HG03025 (cell line): ENCODE measurements at regions not wholly inside any gene's neighbourhood (a gene's known extent, or its start where the extent isn't known, plus 50 kb on each side); places are given as distances from the start of the nearest gene placed in this dataset.

Experiments
- ATAC-seq: cut with Tn5 transposase; IDR thresholded peaks from one replicate; pipeline ENCODE4 v1.9.1; 2021; ENCODE audit warnings: mild to moderate bottlenecking, moderate library complexity; ENCODE audit not compliant: unreplicated experiment, low FRiP score

GRCh38 chr18:70499218-70499691 is 210.4 kb downstream of the SOCS6 start:
- ATAC-seq = no peak

DNA sequence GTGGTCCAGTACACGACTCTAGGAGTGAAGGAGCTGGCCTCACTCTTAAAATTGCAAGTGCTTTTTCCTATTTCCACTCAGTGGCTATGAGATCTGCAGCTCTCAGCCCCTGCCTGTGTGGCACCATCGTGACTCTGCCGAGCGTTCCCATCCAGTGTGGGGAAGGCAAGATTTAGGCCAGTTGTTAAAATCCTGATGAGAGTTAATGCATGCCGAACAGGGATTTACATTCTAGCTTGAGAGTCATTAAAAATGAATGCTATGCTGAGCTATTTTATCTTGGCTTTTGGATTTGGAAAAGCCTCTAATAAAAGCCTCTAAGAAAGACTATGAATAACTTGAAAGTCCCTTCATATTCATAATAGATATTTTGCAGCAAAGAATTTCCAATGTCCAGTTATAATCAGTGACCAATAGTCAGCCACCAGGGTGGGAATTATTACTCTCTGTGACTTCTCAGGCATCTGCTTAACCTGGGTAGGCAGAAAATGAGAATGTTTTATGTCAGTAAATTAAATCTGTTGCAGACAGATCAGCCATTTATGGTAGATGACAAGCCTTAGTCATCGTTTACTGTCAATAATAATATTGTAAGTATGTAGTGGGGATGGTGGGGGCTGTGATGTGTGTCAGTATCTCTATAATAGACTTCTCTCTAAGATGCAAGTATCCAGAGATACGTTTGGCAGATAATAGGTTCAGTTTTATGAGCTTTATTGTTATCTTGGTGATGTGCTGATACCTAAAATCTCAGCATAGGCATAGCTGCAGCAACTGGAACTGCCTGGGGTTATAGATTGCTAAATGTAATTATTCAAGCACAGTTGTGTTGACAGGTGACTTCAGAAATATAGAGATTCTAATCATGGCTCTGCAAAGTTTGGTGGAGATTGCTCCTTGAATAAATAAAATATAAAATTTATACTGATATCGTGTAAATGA is 207.8 kb downstream of the SOCS6 start:
- no peak for ATAC-seq

DNA sequence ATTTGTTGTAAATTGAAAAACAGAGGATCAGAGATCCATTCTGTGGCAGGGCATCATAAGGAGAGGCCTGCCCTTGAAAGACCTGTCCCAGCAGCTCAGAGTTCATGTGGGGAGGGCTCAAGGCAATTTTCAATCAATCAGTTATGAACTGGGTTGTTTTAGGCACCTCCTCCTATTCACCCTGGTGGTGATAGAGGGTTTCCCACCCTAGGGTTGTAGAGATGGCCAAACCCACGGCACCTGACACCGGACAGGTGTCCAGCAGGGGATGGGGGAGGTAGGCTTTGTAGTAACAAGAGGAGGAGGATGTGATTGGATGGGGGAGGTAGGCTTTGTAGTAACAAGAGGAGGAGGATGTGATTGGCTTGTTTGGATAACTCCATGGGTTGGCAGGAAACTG is 205.7 kb downstream of the SOCS6 start:
- ATAC-seq = no peak

DNA sequence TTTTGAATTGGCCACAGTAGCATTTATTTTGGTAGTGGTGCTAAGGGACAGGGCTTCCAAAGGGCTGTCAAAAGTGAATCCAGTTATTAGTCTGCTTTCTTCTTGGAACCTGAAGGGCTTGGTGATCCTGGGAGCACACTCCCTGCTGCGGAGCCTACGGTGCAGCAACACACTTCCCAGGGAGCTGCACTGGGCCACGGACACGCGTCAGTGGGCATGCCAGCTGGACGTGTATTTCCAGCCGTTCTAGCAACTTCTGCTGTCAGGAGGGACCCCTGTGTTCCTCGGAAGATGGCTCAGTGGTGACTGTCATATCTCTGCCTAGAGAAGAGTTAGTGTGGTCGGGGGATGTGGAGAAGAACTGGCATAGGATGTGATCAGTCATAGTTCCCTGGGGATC is 204.6 kb downstream of the SOCS6 start:
- no peak for ATAC-seq

DNA sequence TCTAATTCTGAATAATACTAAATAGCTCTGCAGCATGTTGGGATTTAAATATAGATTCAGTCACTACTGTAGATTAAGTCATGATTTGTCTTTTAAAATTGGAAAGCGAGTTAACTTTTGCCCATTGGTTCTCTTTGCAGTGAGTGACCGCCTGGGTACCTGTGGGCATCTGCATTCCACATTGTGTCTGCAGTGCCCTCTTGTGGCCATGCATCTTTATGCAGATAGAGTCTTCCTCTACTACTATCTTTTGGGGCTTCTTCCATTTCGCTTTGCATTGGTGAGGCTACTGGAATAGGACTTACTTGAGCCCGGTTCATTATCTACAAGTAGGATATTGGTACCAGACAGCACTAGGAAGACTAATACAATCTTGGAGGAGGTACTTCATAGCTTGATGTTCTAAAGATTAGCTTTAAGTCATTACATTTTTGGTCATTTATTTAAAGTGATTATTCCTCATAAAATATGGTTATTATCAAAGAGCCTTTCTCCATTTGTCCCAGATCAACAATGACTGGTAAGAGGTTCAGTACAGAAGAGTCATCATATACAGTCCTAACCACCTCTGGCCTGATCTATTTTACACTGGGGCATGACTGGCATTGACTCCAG is 203.0 kb downstream of the SOCS6 start:
- peak; percentile 80 for ATAC-seq

DNA sequence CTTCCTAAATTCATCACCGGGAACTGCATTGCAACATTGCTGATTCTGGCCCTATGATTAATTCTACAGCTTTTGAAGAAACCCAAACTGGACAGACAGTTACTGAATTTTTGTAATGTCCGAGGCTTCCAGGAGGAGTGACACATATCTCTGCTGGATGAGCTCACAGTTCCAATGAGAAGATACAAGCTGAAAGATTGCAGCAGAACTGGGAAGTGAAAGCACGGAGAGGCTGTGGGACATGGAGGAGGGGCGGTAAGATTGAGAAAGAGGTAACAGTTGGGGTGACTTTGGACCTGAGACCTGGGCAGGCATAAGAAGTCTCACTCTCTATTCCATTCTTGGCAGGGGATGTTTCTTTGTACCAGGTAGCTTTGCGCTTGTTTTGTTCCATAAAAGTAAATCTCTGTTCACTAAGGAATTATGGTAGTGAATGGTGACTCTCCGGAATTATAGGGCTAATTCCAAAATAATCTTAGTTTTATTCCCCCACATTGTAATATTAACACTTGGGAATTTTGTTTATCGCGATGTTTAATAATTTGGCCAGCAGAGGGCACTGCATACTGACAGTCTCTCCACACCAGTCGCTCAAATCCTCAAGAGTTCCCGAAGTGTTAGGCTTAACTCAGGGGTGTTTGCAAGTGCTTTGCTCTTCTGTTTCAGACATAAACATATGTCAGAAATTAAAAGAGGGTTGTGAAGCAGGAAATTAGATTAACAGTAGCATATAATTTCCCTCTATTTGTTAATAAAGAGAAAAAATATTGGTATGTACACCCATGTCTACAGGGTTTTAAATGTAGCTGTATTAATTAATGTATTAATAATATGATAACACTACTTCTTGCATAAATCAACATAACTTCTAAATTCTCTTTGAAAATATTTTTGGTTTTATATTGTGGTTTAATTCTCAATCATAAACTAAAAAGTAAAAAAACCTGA is 201.4 kb downstream of the SOCS6 start:
- peak; percentile 66 for ATAC-seq

GRCh38 chr18:70489571-70489970 is 200.7 kb downstream of the SOCS6 start:
- ATAC-seq = no peak

DNA sequence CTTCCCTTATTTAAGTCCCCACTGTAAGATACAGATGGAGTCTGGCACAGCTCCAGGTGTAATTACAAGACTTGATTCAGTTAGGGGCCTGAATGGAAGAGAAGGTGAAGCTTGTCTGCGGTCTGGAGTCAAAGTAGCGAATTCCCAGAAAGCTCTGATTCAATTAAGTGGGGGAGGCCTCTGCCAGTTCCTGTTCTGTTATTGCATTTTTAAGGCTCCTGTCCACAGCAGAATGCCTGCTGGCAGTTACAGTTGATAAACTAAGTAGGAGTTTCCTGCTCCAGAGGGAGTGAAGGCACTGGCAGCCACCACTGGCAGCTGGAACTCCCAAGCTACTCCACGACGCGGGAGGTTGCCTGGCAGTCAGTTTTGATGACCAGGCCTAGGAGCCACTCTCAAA is 181.1 kb downstream of the SOCS6 start:
- no peak for ATAC-seq

- ATAC-seq = no peak
Measured at GRCh38 chr18:70468861-70469547, 180.2 kb downstream of the SOCS6 start.

DNA sequence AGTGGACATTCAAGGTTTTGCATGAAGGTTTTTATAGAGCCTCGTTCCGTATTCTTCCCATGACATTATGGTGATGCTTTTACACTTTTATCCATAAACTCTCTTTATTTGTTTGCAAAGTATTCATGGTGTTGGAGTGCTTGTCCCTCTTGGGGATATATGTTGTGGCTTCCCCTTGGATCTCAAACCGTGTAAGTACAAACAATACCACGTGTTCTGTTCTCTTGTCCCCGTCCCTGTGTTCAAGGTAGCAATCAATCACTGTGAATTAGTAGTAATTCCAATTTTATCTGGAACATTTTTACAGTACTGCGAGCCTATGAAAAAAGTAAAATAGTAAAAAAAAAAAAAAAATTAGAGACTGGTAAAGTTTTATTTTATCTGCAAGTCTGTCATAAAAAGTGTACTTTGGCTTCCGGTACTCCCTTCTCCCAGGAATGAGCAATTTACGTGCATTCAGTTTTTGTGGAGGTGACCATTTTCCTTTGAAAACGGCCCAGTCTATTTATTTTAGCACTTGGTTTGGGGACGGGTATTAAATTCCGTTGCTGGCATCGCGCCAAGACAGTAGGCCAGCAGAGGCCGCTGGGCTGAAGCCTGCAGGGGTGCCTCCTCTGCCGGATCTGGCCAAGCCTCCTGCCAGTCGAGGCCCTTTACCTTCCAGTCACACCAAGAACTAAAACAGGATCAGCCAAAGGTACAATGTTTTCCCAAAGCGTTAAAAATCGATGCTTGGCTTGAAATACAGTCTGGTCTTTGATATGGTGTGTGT is 175.7 kb downstream of the SOCS6 start:
- ATAC-seq = no peak

DNA sequence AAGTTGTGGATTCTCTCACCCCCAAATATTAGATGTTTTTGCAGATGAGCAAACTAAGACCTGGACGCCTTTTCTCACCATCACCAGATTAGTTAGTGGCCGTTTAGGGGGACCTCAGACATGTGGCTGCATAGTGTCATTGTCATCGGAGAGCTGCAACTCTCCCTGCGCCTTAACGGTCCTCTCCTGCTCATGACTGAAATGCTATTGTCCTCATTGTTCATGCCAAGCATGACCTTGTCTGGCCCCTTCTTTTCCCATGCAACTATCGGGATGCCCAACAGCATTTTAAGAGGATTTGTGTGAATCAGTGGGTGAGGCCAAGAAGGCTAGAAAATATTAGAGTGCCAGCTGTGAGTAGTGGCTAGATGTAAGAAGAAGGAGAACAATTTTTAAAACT is 174.2 kb downstream of the SOCS6 start:
- ATAC-seq = no peak

DNA sequence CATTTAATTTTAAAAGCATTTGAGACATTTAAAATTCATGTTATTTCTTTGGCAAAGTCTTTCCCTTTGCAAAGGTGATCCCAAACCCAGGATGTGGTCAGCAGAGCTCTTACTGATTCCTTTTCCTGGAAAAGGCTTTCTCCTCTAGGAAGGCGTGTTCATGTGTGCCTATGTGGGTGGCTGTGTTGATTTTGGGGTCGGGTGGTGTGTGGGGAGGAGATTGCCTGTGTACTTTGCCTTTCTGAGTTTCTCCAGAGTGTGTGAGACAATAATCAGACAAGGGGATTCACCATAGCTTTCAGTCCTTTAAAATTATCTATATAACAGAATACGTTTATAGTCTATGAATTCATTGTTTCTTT is 173.2 kb downstream of the SOCS6 start:
- ATAC-seq = no peak

- ATAC-seq = no peak
Measured at GRCh38 chr18:70461323-70462077, 172.7 kb downstream of the SOCS6 start.

GRCh38 chr18:70459731-70460130 is 170.9 kb downstream of the SOCS6 start:
- ATAC-seq = no peak

GRCh38 chr18:70459251-70459650 is 170.4 kb downstream of the SOCS6 start:
- no peak for ATAC-seq

- no peak for ATAC-seq
Measured at GRCh38 chr18:70457788-70458187, 168.9 kb downstream of the SOCS6 start.

- no peak for ATAC-seq
Measured at GRCh38 chr18:70457223-70457622, 168.4 kb downstream of the SOCS6 start.

DNA sequence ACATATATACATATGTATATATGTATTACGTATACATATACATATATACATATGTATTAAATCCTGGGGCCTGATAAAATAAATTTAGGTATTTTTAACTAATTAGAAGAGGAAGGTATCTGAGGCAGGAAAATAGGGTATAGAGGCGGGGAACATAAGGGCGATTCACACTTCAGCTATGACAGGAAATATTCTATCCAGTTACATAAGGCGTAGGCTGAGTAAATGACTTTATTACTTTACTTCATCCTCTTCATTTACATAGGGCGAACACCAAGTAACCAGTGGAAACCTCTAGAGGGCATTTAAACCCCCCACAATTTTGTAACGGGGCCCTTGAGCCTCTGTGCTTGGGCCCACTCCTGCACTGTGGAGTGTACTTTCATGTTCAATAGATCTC is 167.5 kb downstream of the SOCS6 start:
- ATAC-seq = no peak

- no peak for ATAC-seq
Measured at GRCh38 chr18:70455731-70456130, 166.9 kb downstream of the SOCS6 start.
